Neural cell (in vitro differentiated cells): ENCODE measurements at regions not wholly inside any gene's neighbourhood (a gene's known extent, or its start where the extent isn't known, plus 50 kb on each side); places are given as distances from the start of the nearest gene placed in this dataset.

ENCODE experiments used
- H2AFZ ChIP-seq: fragments of 200-600, 300-800 bp; sonication (generic), shearing (Covaris generic); 2 replicates; pipeline ENCODE4 v1.6.0; 2014; ENCODE audit warnings: low read depth, mild to moderate bottlenecking, antibody characterized with exemption, low read length, moderate library complexity
- H3F3A ChIP-seq: fragments of 200-600 bp; shearing (Covaris generic); 2 replicates; pipeline ENCODE4 v1.6.1; 2016; ENCODE audit warnings: mild to moderate bottlenecking, moderate library complexity, mixed read lengths, antibody characterized with exemption, low read length; ENCODE audit not compliant: insufficient read depth, poor library complexity, severe bottlenecking
- H3K27ac ChIP-seq: fragments of 200-600, 300-800 bp; sonication (generic), shearing (Covaris generic); 2 replicates; pipeline ENCODE4 v1.5.1; 2014; ENCODE audit warnings: mild to moderate bottlenecking, low read length, moderate library complexity
- H3K27me3 ChIP-seq: fragments of 300-800, 200-600 bp; sonication (generic), shearing (Covaris generic); 2 replicates; pipeline ENCODE4 v1.6.0; 2014; ENCODE audit warnings: mild to moderate bottlenecking, low read depth, low read length, moderate library complexity; ENCODE audit not compliant: insufficient read depth
- H3K36me3 ChIP-seq: fragments of 300-800, 200-600 bp; sonication (generic), shearing (Covaris generic); 2 replicates; pipeline ENCODE4 v1.5.1; 2014; ENCODE audit warnings: mild to moderate bottlenecking, antibody characterized with exemption, low read length, moderate library complexity; ENCODE audit not compliant: insufficient read depth
- H3K4me2 ChIP-seq: fragments of 300-800, 200-600 bp; sonication (generic), shearing (Covaris generic); 2 replicates; pipeline ENCODE4 v1.6.0; 2014; ENCODE audit warnings: mild to moderate bottlenecking, low read length
- H3K4me3 ChIP-seq: fragments of 300-800, 200-600 bp; sonication (generic), shearing (Covaris generic); 2 replicates; pipeline ENCODE4 v1.5.1; 2014; ENCODE audit warnings: mild to moderate bottlenecking, low read length, moderate library complexity
- H3K79me2 ChIP-seq: fragments of 200-600 bp; shearing (Covaris generic); replicated peaks from 2 replicates; pipeline ENCODE4 v1.6.0; 2014; ENCODE audit warnings: mild to moderate bottlenecking, low read length, moderate library complexity; ENCODE audit not compliant: insufficient read depth
- H3K9ac ChIP-seq: fragments of 300-800, 200-600 bp; sonication (generic), shearing (Covaris generic); 2 replicates; pipeline ENCODE4 v1.6.1; 2016; ENCODE audit warnings: mild to moderate bottlenecking, low read length, mixed read lengths
- H3K9me2 ChIP-seq: fragments of 200-600 bp; shearing (Covaris generic); 2 replicates; pipeline ENCODE4 v1.6.1; 2016; ENCODE audit warnings: mild to moderate bottlenecking, low read length, mixed read lengths; ENCODE audit not compliant: insufficient read depth
- H3K9me3 ChIP-seq: fragments of 200-600, 300-800 bp; sonication (generic), shearing (Covaris generic); 2 replicates; pipeline ENCODE4 v1.6.1; 2016; ENCODE audit warnings: mild to moderate bottlenecking, mixed run types, low read length, moderate library complexity, mixed read lengths
- H4K20me1 ChIP-seq: fragments of 200-600 bp; shearing (Covaris generic); 2 replicates; pipeline ENCODE4 v1.6.1; 2016; ENCODE audit warnings: mild to moderate bottlenecking, mixed run types; ENCODE audit not compliant: insufficient read depth
- EP300 ChIP-seq: fragments of 450-650 bp; conservative IDR thresholded peaks from 2 replicates; pipeline ENCODE4 v1.6.1; 2014; ENCODE audit warnings: antibody characterized with exemption, mild to moderate bottlenecking, moderate library complexity; ENCODE audit not compliant: poor library complexity, severe bottlenecking
- EZH2 ChIP-seq: fragments of 200-600, 300-800 bp; shearing (Covaris generic), sonication (generic); IDR thresholded peaks from 2 replicates; pipeline ENCODE4 v1.6.1; 2014; ENCODE audit warnings: antibody characterized with exemption, low read length, borderline replicate concordance, mild to moderate bottlenecking; ENCODE audit not compliant: insufficient read depth, poor library complexity, severe bottlenecking
- MXI1 ChIP-seq: fragments of 450-650 bp; conservative IDR thresholded peaks from 2 replicates; pipeline ENCODE4 v1.6.1; 2014; ENCODE audit warnings: antibody characterized with exemption, mild to moderate bottlenecking; ENCODE audit not compliant: poor library complexity, severe bottlenecking
- POLR2AphosphoS5 ChIP-seq: IDR thresholded peaks from 2 replicates; pipeline ENCODE4 v1.6.1; 2012
- RAD21 ChIP-seq: fragments of 450-650 bp; conservative IDR thresholded peaks from 2 replicates; pipeline ENCODE4 v1.6.1; 2014; ENCODE audit warnings: antibody characterized with exemption, mild to moderate bottlenecking, moderate library complexity
- SMC3 ChIP-seq: fragments of 450-650 bp; conservative IDR thresholded peaks from 2 replicates; pipeline ENCODE4 v1.6.1; 2014; ENCODE audit warnings: antibody characterized with exemption, mild to moderate bottlenecking, moderate library complexity; ENCODE audit not compliant: poor library complexity
- TAF1 ChIP-seq: IDR thresholded peaks from 2 replicates; pipeline ENCODE4 v1.6.1; 2012; ENCODE audit warnings: low read depth
- TF ChIP-seq, protein P1 (sequence below): IDR thresholded peaks from 2 replicates; pipeline ENCODE4 v1.6.1; 2012; ENCODE audit warnings: borderline replicate concordance
- TF ChIP-seq, protein P2 (sequence below): fragments of 450-650 bp; IDR thresholded peaks from 2 replicates; pipeline ENCODE4 v1.5.1; 2014; ENCODE audit warnings: antibody characterized with exemption, mild to moderate bottlenecking, moderate library complexity; ENCODE audit not compliant: poor library complexity, severe bottlenecking

DNA sequence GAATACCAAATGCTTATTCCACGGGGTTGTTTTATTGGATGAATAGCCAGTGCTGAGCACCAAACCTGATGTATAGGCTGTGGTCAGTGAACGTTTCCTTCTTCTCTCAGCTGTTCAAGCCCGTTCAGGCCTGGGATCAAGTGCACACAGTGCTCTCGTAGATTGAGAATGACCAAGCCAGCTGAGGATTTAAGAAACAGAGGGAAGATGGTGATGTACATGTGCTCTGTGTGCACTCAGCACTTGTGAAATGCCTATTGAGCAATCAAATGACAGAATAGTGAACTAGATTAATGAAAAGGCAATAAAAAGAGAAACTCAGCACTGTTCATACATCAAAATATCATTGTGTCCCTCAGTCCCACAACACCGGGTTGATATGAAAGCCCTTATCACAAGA, 302.5 kb downstream of the BMPER start:
- no peak for TF ChIP-seq EZH2

DNA sequence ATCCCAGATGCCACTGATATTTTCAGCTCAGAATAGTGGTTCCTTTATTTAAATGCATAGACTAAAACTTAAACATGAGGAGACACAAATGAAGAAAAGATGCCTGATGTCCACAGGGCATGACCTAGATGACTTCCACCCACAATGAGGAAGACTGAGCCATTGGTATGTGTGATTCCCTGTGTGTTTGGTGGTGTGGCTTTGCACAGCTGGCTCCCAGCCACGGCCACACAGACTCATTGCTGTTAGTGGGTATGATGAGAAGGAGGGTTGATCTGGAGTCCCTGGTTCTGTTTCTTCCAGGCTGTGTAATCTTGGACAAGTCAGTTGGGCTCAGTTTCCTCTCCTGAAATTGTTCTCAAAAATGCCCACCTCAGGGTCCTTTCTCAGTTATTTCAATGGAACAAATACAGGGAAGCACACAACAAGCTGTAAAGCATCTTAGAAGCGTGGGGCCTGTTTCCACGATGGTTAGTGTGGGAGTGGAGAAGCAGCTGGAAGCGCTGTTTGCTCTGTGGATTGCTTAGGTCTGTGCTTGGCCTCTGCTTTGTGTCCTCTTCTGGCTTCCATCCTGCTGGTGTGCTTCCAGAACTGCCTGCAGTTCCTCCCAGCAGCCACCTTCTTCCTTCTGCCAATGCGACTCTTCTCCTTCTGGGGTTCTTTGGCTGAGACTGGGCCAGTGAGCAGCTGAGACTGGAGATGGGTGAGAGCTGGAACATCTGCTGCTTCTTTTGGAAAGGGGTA, 303.7 kb downstream of the BMPER start:
- Histone ChIP-seq H2AFZ (no peak overlapping the region), H3K4me2 (no peak overlapping the region), H3K79me2 (no peaks in the 10 kb centered on the region), H3K9me3 (no peaks in the 10 kb centered on the region), H3F3A (no peaks in the 10 kb centered on the region), H3K9me2 (no peaks in the 10 kb centered on the region), H3K27me3 (no peaks in the 10 kb centered on the region), H4K20me1 (no peaks in the 10 kb centered on the region), H3K36me3 (no peaks in the 10 kb centered on the region), H3K4me3 (no peak overlapping the region), H3K27ac (no peak overlapping the region), H3K9ac (no peak overlapping the region)
- TF ChIP-seq EZH2: no peak
- TF ChIP-seq SMC3: no peak
- TF ChIP-seq, protein P1, sequence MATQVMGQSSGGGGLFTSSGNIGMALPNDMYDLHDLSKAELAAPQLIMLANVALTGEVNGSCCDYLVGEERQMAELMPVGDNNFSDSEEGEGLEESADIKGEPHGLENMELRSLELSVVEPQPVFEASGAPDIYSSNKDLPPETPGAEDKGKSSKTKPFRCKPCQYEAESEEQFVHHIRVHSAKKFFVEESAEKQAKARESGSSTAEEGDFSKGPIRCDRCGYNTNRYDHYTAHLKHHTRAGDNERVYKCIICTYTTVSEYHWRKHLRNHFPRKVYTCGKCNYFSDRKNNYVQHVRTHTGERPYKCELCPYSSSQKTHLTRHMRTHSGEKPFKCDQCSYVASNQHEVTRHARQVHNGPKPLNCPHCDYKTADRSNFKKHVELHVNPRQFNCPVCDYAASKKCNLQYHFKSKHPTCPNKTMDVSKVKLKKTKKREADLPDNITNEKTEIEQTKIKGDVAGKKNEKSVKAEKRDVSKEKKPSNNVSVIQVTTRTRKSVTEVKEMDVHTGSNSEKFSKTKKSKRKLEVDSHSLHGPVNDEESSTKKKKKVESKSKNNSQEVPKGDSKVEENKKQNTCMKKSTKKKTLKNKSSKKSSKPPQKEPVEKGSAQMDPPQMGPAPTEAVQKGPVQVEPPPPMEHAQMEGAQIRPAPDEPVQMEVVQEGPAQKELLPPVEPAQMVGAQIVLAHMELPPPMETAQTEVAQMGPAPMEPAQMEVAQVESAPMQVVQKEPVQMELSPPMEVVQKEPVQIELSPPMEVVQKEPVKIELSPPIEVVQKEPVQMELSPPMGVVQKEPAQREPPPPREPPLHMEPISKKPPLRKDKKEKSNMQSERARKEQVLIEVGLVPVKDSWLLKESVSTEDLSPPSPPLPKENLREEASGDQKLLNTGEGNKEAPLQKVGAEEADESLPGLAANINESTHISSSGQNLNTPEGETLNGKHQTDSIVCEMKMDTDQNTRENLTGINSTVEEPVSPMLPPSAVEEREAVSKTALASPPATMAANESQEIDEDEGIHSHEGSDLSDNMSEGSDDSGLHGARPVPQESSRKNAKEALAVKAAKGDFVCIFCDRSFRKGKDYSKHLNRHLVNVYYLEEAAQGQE: no peak
- TF ChIP-seq, protein P2, sequence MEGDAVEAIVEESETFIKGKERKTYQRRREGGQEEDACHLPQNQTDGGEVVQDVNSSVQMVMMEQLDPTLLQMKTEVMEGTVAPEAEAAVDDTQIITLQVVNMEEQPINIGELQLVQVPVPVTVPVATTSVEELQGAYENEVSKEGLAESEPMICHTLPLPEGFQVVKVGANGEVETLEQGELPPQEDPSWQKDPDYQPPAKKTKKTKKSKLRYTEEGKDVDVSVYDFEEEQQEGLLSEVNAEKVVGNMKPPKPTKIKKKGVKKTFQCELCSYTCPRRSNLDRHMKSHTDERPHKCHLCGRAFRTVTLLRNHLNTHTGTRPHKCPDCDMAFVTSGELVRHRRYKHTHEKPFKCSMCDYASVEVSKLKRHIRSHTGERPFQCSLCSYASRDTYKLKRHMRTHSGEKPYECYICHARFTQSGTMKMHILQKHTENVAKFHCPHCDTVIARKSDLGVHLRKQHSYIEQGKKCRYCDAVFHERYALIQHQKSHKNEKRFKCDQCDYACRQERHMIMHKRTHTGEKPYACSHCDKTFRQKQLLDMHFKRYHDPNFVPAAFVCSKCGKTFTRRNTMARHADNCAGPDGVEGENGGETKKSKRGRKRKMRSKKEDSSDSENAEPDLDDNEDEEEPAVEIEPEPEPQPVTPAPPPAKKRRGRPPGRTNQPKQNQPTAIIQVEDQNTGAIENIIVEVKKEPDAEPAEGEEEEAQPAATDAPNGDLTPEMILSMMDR: no peak
- no peak for TF ChIP-seq TAF1

More for the DNA sequence above, 302.5 kb downstream of the BMPER start:
- Histone ChIP-seq H3K4me2 (no peak overlapping the region), H3K27ac (no peak overlapping the region), H3K36me3 (no peaks in the 10 kb centered on the region), H2AFZ (no peak overlapping the region), H3K79me2 (no peaks in the 10 kb centered on the region), H3F3A (no peaks in the 10 kb centered on the region), H3K9ac (no peak overlapping the region), H3K4me3 (no peak overlapping the region), H3K27me3 (no peaks in the 10 kb centered on the region), H3K9me2 (no peaks in the 10 kb centered on the region), H4K20me1 (no peaks in the 10 kb centered on the region), H3K9me3 (no peaks in the 10 kb centered on the region)

DNA sequence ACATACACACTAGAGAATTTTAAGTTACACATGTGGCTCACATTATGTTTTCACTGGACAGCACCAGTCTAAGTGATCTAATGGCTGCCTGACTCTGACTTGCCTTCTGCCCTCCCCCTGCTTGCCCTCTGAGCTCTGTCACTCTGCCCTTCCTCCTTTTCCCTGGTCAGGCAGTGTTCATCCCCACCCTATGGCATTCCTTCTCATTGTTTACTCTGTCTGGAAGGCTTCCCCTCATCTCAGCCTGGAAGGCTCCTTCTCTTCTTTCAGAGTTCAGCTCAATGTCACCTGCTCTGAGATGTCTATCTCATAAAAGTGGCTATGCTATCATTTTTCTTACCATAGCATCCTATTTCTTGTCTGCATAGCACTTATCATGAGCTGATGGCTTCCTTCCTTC, 305.7 kb downstream of the BMPER start:
- no peak overlapping the region for H2AFZ ChIP-seq
- H3K4me3 ChIP-seq: no peak overlapping the region
- H3K9me3 ChIP-seq: no peaks in the 10 kb centered on the region
- no peaks in the 10 kb centered on the region for H3K9me2 ChIP-seq
- no peaks in the 10 kb centered on the region for H3K27me3 ChIP-seq
- no peaks in the 10 kb centered on the region for H3K36me3 ChIP-seq
- H3K79me2 ChIP-seq: no peaks in the 10 kb centered on the region
- H3F3A ChIP-seq: no peaks in the 10 kb centered on the region
- no peak overlapping the region for H3K4me2 ChIP-seq
- TF ChIP-seq POLR2AphosphoS5 (no peak), EP300 (no peak), MXI1 (no peak), TAF1 (no peak), SMC3 (no peak), RAD21 (no peak), EZH2 (no peak)
- TF ChIP-seq, protein P2: no peak
- TF ChIP-seq, protein P1: no peak
- H4K20me1 ChIP-seq: no peaks in the 10 kb centered on the region
- no peak overlapping the region for H3K9ac ChIP-seq
- no peak overlapping the region for H3K27ac ChIP-seq
